Progenitor cell of endocrine pancreas (in vitro differentiated cells): ENCODE measurements at regions not wholly inside any gene's neighbourhood (a gene's known extent, or its start where the extent isn't known, plus 50 kb on each side); places are given as distances from the start of the nearest gene placed in this dataset.

ENCODE experiments used
- DNase-seq: peaks from one replicate; pipeline ENCODE4 v3.0.0; 2021; ENCODE audit warnings: low spot score; ENCODE audit not compliant: unreplicated experiment
- H3K27ac Mint-ChIP-seq: 2 replicates; pipeline ENCODE4 v1.8.0; 2021; ENCODE audit warnings: mild to moderate bottlenecking, moderate library complexity, mixed read lengths
- H3K27me3 Mint-ChIP-seq: 2 replicates; pipeline ENCODE4 v1.8.0; 2021; ENCODE audit warnings: mixed read lengths
- H3K36me3 Mint-ChIP-seq: 2 replicates; pipeline ENCODE4 v1.8.0; 2022; ENCODE audit warnings: mixed read lengths; ENCODE audit not compliant: insufficient read depth
- H3K4me1 Mint-ChIP-seq: 2 replicates; pipeline ENCODE4 v1.8.0; 2021; ENCODE audit warnings: low read depth, mixed read lengths
- H3K4me3 Mint-ChIP-seq: 2 replicates; pipeline ENCODE4 v1.8.0; 2021; ENCODE audit warnings: low read depth, mild to moderate bottlenecking, moderate library complexity, mixed read lengths
- H3K9me3 Mint-ChIP-seq: 2 replicates; pipeline ENCODE4 v1.8.0; 2021; ENCODE audit warnings: low read depth, mixed read lengths
- CTCF ChIP-seq: fragments of 200-600 bp; sonication (generic); IDR thresholded peaks from one replicate; pipeline ENCODE4 v1.5.0; 2021; ENCODE audit warnings: antibody characterized with exemption, mild to moderate bottlenecking; ENCODE audit not compliant: unreplicated experiment

GRCh38 chr1:90650401-90650800 is 66.7 kb downstream of the BARHL2 start:
- Mint-ChIP-seq H3K9me3 (no peaks in the 10 kb centered on the region), H3K27me3 (peaks cover 8% of the 10 kb centered on the region), H3K4me1 (no peaks in the 10 kb centered on the region), H3K36me3 (no peaks in the 10 kb centered on the region), H3K27ac (no peak overlapping the region), H3K4me3 (no peak overlapping the region)
- TF ChIP-seq CTCF = no peak
- no peak for DNase-seq

- DNase-seq = no peak
- Mint-ChIP-seq H3K4me3 (no peak overlapping the region), H3K27me3 (no peaks in the 10 kb centered on the region), H3K36me3 (no peaks in the 10 kb centered on the region), H3K4me1 (no peaks in the 10 kb centered on the region), H3K27ac (no peak overlapping the region), H3K9me3 (no peaks in the 10 kb centered on the region)
- TF ChIP-seq CTCF = no peak
Measured at GRCh38 chr1:90640325-90640724, 76.8 kb downstream of the BARHL2 start.

- Mint-ChIP-seq H3K9me3 (no peaks in the 10 kb centered on the region), H3K27ac (no peak overlapping the region), H3K36me3 (no peaks in the 10 kb centered on the region), H3K4me3 (no peak overlapping the region), H3K4me1 (peaks cover 6% of the 10 kb centered on the region), H3K27me3 (peaks cover 7% of the 10 kb centered on the region)
- no peak for DNase-seq
- no peak for TF ChIP-seq CTCF
Measured at GRCh38 chr1:90622666-90623065, 94.4 kb downstream of the BARHL2 start.

- no peaks in the 10 kb centered on the region for H3K9me3 Mint-ChIP-seq
- H3K27me3 Mint-ChIP-seq = peaks cover 7% of the 10 kb centered on the region
- H3K4me3 Mint-ChIP-seq = no peak overlapping the region
- H3K27ac Mint-ChIP-seq = no peak overlapping the region
- DNase-seq = no peak
- peaks cover 6% of the 10 kb centered on the region for H3K4me1 Mint-ChIP-seq
- no peak for TF ChIP-seq CTCF
- no peaks in the 10 kb centered on the region for H3K36me3 Mint-ChIP-seq
Measured at GRCh38 chr1:90621986-90622385, 95.1 kb downstream of the BARHL2 start.

GRCh38 chr1:90616395-90616794 is 100.7 kb downstream of the BARHL2 start:
- no peak for DNase-seq
- Mint-ChIP-seq H3K27ac (no peak overlapping the region), H3K9me3 (no peaks in the 10 kb centered on the region), H3K27me3 (peaks cover 9% of the 10 kb centered on the region), H3K4me1 (peaks cover under 1% of the 10 kb centered on the region), H3K36me3 (no peaks in the 10 kb centered on the region), H3K4me3 (no peak overlapping the region)
- TF ChIP-seq CTCF = peak; percentile 42

- H3K4me1 Mint-ChIP-seq = no peaks in the 10 kb centered on the region
- H3K36me3 Mint-ChIP-seq = no peaks in the 10 kb centered on the region
- H3K9me3 Mint-ChIP-seq = no peaks in the 10 kb centered on the region
- H3K27me3 Mint-ChIP-seq = peaks cover 9% of the 10 kb centered on the region
- no peak for DNase-seq
- peak; percentile 65 for TF ChIP-seq CTCF
- no peak overlapping the region for H3K27ac Mint-ChIP-seq
- no peak overlapping the region for H3K4me3 Mint-ChIP-seq
Measured at GRCh38 chr1:90614872-90615271, 102.2 kb downstream of the BARHL2 start.
